ENCODE measurements at regions not wholly inside any gene's neighbourhood (a gene's known extent, or its start where the extent isn't known, plus 50 kb on each side); places are given as distances from the start of the nearest gene placed in this dataset.

- no peak for DNase-seq
Measured at GRCh38 chr7:32175099-32175498, 104.9 kb upstream of the PDE1C start.

GRCh38 chr7:32171248-32171647 lies 101.0 kb upstream of the PDE1C start:
- DNase-seq, result no peak

GRCh38 chr7:32170838-32171237 lies 100.6 kb upstream of the PDE1C start:
- DNase-seq, result no peak

GRCh38 chr7:32169228-32169627 lies 99.0 kb upstream of the PDE1C start:
- no peak for DNase-seq

- DNase-seq, result no peak
Measured at GRCh38 chr7:32167815-32168214, 97.6 kb upstream of the PDE1C start.

- DNase-seq, result no peak
Measured at GRCh38 chr7:32167256-32167655, 97.0 kb upstream of the PDE1C start.

GRCh38 chr7:32164341-32164996 lies 94.3 kb upstream of the PDE1C start:
- peak in 1 of 14 donors; percentile 32 for DNase-seq

- no peak for DNase-seq
Measured at GRCh38 chr7:32163896-32164295, 93.7 kb upstream of the PDE1C start.

GRCh38 chr7:32163141-32163806 lies 93.1 kb upstream of the PDE1C start:
- peak in 2 of 14 donors; percentile 33 to 95 for DNase-seq

- DNase-seq, result no peak
Measured at GRCh38 chr7:32161708-32162107, 91.5 kb upstream of the PDE1C start.

GRCh38 chr7:32158751-32159745 lies 88.8 kb upstream of the PDE1C start:
- DNase-seq, result no peak

GRCh38 chr7:32158076-32158475 lies 87.9 kb upstream of the PDE1C start:
- no peak for DNase-seq

GRCh38 chr7:32155712-32156111 lies 85.5 kb upstream of the PDE1C start:
- peak in 3 of 14 donors; percentile 2 to 9 (median 8) for DNase-seq

- peak in 4 of 14 donors; percentile 8 to 67 (median 10) for DNase-seq
Measured at GRCh38 chr7:32154797-32155196, 84.6 kb upstream of the PDE1C start.

GRCh38 chr7:32153006-32153405 lies 82.8 kb upstream of the PDE1C start:
- peak in 1 of 14 donors; percentile 90 for DNase-seq

- DNase-seq, result no peak
Measured at GRCh38 chr7:32152576-32152975, 82.4 kb upstream of the PDE1C start.

- DNase-seq, result no peak
Measured at GRCh38 chr7:32150589-32150988, 80.4 kb upstream of the PDE1C start.

GRCh38 chr7:32150039-32150438 lies 79.8 kb upstream of the PDE1C start:
- no peak for DNase-seq

- no peak for DNase-seq
Measured at GRCh38 chr7:32147546-32148268, 77.5 kb upstream of the PDE1C start.

- DNase-seq, result peak in 1 of 14 donors; percentile 29
Measured at GRCh38 chr7:32145911-32146310, 75.7 kb upstream of the PDE1C start.

GRCh38 chr7:32144676-32145075 lies 74.5 kb upstream of the PDE1C start:
- no peak for DNase-seq

GRCh38 chr7:32143301-32143700 lies 73.1 kb upstream of the PDE1C start:
- DNase-seq, result no peak
